ENCODE measurements at regions not wholly inside any gene's neighbourhood (a gene's known extent, or its start where the extent isn't known, plus 50 kb on each side); places are given as distances from the start of the nearest gene placed in this dataset.

GRCh38 chr13:61734683-61735082 lies 319.0 kb upstream of the PCDH20 start:
- FAIRE-seq: no peak
- TF ChIP-seq CTCF (IDR thresholded peaks at IDR 0.05; ENCODE audit: insufficient read depth, missing control alignments): no peak
- DNase-seq (ENCODE audit: insufficient read length, low spot score): no peak

- no peak for DNase-seq (ENCODE audit: insufficient read length, low spot score)
- no peak for FAIRE-seq
- TF ChIP-seq CTCF (IDR thresholded peaks at IDR 0.05; ENCODE audit: insufficient read depth, missing control alignments): no peak
These were observed 312.8 kb upstream of the PCDH20 start for GRCh38 chr13:61728471-61728870.

GRCh38 chr13:61727767-61728166 lies 312.1 kb upstream of the PCDH20 start:
- DNase-seq (ENCODE audit: insufficient read length, low spot score) (no peak), FAIRE-seq (no peak)
- TF ChIP-seq CTCF (IDR thresholded peaks at IDR 0.05; ENCODE audit: insufficient read depth, missing control alignments): no peak

- no peak for TF ChIP-seq CTCF (IDR thresholded peaks at IDR 0.05; ENCODE audit: insufficient read depth, missing control alignments)
- FAIRE-seq: no peak
- DNase-seq (ENCODE audit: insufficient read length, low spot score): no peak
These were observed 310.2 kb upstream of the PCDH20 start for GRCh38 chr13:61725806-61726205.

- no peak for DNase-seq (ENCODE audit: insufficient read length, low spot score)
- TF ChIP-seq CTCF (IDR thresholded peaks at IDR 0.05; ENCODE audit: insufficient read depth, missing control alignments): no peak
- FAIRE-seq: no peak
These were observed 306.5 kb upstream of the PCDH20 start for GRCh38 chr13:61722119-61722518.

- FAIRE-seq (no peak), DNase-seq (ENCODE audit: insufficient read length, low spot score) (no peak)
- TF ChIP-seq CTCF (IDR thresholded peaks at IDR 0.05; ENCODE audit: insufficient read depth, missing control alignments): no peak
These were observed 297.0 kb upstream of the PCDH20 start for GRCh38 chr13:61712621-61713020.

GRCh38 chr13:61709258-61709657 lies 293.6 kb upstream of the PCDH20 start:
- no peak for DNase-seq (ENCODE audit: insufficient read length, low spot score)
- FAIRE-seq: no peak
- no peak for TF ChIP-seq CTCF (IDR thresholded peaks at IDR 0.05; ENCODE audit: insufficient read depth, missing control alignments)
